Caki2 (cell line): ENCODE measurements at regions not wholly inside any gene's neighbourhood (a gene's known extent, or its start where the extent isn't known, plus 50 kb on each side); places are given as distances from the start of the nearest gene placed in this dataset.
"Not testable (repeated sequence)": the region's sequence is repeated elsewhere in the genome, so short reads cannot be mapped to it uniquely, and the experiment has no call there.

Experiments used
- DNase-seq: peaks from one replicate; pipeline ENCODE4 v3.0.0-alpha.2; 2015; ENCODE audit warnings: low read depth
- in situ Hi-C: cut with HindIII; loops from 2 replicates; pipeline ENCODE4 v1.10.0; 2016; ENCODE audit warnings: low sequenced_read_pairs, low pct_unique_long_range_greater_than_20kb, mixed read lengths

GRCh38 chr4:66187175-66187720, 517.0 kb upstream of the EPHA5 start:
- DNase-seq: no peak
- in situ Hi-C loops: no loop called here

- in situ Hi-C loops: no loop called here
Measured at GRCh38 chr4:66186095-66186494, 515.8 kb upstream of the EPHA5 start.

GRCh38 chr4:66182636-66183035, 512.3 kb upstream of the EPHA5 start:
- in situ Hi-C loops: no loop called here
- DNase-seq: no peak

More at GRCh38 chr4:66186095-66186494, 515.8 kb upstream of the EPHA5 start:
- DNase-seq: no peak

GRCh38 chr4:66178906-66179305, 508.6 kb upstream of the EPHA5 start:
- in situ Hi-C loops: no loop called here
- DNase-seq: peak; percentile 20

- in situ Hi-C loops: no loop called here
- no peak for DNase-seq
Measured at GRCh38 chr4:66169341-66169740, 499.1 kb upstream of the EPHA5 start.

GRCh38 chr4:66164869-66165268, 494.6 kb upstream of the EPHA5 start:
- no peak for DNase-seq
- in situ Hi-C loops: no loop called here

- no peak for DNase-seq
- in situ Hi-C loops: no loop called here
Measured at GRCh38 chr4:66160606-66161005, 490.3 kb upstream of the EPHA5 start.

- DNase-seq: no peak
- in situ Hi-C loops: no loop called here
Measured at GRCh38 chr4:66157594-66157993, 487.3 kb upstream of the EPHA5 start.

GRCh38 chr4:66130042-66130441, 459.8 kb upstream of the EPHA5 start:
- no peak for DNase-seq
- in situ Hi-C loops: no loop called here

- in situ Hi-C loops: no loop called here
- no peak for DNase-seq
Measured at GRCh38 chr4:66123831-66124413, 453.6 kb upstream of the EPHA5 start.

GRCh38 chr4:66123190-66123589, 452.9 kb upstream of the EPHA5 start:
- in situ Hi-C loops: no loop called here
- DNase-seq: no peak

GRCh38 chr4:66115231-66115630, 444.9 kb upstream of the EPHA5 start:
- in situ Hi-C loops, DNase-seq: not testable (repeated sequence)

- in situ Hi-C loops: no loop called here
- DNase-seq: no peak
Measured at GRCh38 chr4:66108898-66109297, 438.6 kb upstream of the EPHA5 start.

GRCh38 chr4:66097218-66097617, 426.9 kb upstream of the EPHA5 start:
- in situ Hi-C loops: no loop called here
- DNase-seq: no peak

- DNase-seq: no peak
- in situ Hi-C loops: no loop called here
Measured at GRCh38 chr4:66095065-66095464, 424.8 kb upstream of the EPHA5 start.

GRCh38 chr4:66094070-66094469, 423.8 kb upstream of the EPHA5 start:
- in situ Hi-C loops: no loop called here
- no peak for DNase-seq

GRCh38 chr4:66091786-66092185, 421.5 kb upstream of the EPHA5 start:
- DNase-seq: no peak
- in situ Hi-C loops: no loop called here

GRCh38 chr4:66073961-66074360, 403.7 kb upstream of the EPHA5 start:
- in situ Hi-C loops: no loop called here
- DNase-seq: no peak

- no peak for DNase-seq
- in situ Hi-C loops: no loop called here
Measured at GRCh38 chr4:66071911-66072310, 401.6 kb upstream of the EPHA5 start.

GRCh38 chr4:66062921-66063320, 392.6 kb upstream of the EPHA5 start:
- no peak for DNase-seq
- in situ Hi-C loops: no loop called here
